ENCODE measurements at regions not wholly inside any gene's neighbourhood (a gene's known extent, or its start where the extent isn't known, plus 50 kb on each side); places are given as distances from the start of the nearest gene placed in this dataset.

DNA sequence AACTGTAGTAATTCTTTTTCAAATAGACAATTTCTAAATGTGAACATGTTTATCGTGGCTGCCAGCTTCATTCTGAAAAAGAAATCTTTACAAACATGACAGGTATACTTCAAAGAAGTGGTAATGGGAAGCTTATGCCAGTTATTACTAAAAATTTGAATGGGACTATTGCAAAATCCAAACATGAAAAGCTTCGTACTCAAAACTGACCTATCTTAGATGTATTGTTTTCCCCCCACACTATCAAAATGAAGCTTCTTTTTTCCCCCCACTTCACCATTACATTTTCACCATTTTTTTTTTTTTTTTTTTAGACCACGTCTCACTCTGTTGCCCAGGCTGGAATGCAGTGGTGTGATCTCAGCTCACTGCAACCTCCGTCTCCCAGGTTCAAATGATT lies 50.4 kb upstream of the SERTAD2 start:
- TF ChIP-seq POLR2A (IDR thresholded peaks at IDR 0.05) (no peak), EP300 (IDR thresholded peaks at IDR 0.05; ENCODE audit: low read depth) (no peak), POLR2AphosphoS5 (IDR thresholded peaks at IDR 0.05) (no peak)
- TF ChIP-seq, protein P1, sequence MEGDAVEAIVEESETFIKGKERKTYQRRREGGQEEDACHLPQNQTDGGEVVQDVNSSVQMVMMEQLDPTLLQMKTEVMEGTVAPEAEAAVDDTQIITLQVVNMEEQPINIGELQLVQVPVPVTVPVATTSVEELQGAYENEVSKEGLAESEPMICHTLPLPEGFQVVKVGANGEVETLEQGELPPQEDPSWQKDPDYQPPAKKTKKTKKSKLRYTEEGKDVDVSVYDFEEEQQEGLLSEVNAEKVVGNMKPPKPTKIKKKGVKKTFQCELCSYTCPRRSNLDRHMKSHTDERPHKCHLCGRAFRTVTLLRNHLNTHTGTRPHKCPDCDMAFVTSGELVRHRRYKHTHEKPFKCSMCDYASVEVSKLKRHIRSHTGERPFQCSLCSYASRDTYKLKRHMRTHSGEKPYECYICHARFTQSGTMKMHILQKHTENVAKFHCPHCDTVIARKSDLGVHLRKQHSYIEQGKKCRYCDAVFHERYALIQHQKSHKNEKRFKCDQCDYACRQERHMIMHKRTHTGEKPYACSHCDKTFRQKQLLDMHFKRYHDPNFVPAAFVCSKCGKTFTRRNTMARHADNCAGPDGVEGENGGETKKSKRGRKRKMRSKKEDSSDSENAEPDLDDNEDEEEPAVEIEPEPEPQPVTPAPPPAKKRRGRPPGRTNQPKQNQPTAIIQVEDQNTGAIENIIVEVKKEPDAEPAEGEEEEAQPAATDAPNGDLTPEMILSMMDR (IDR thresholded peaks at IDR 0.05) = no peak
- H3K36me3 ChIP-seq = no peaks in the 10 kb centered on the region
- no peak overlapping the region for H3K27ac ChIP-seq
- in situ Hi-C loops (cut with MboI; ENCODE audit: low pct_ligation_motif_present in 1 of 4, low pct_unique_long_range_greater_than_20kb in 1 of 4, low sequenced_read_pairs in 3 of 4) (no loop called here), intact Hi-C loops (cut with DNase I; ENCODE audit: low total_unique reads) (no loop called here)
- no peak overlapping the region for H3K4me3 ChIP-seq
- no peaks in the 10 kb centered on the region for H3K9me3 ChIP-seq
- H3K4me1 ChIP-seq = no peaks in the 10 kb centered on the region
- no peaks in the 10 kb centered on the region for H3K27me3 ChIP-seq
- 87 to 88% methylated on average over 3 to 4 of the region's 4 CpGs for WGBS, 2 donors (ENCODE audit: low coverage in 1 of 2)
- no peak for DNase-seq

DNA sequence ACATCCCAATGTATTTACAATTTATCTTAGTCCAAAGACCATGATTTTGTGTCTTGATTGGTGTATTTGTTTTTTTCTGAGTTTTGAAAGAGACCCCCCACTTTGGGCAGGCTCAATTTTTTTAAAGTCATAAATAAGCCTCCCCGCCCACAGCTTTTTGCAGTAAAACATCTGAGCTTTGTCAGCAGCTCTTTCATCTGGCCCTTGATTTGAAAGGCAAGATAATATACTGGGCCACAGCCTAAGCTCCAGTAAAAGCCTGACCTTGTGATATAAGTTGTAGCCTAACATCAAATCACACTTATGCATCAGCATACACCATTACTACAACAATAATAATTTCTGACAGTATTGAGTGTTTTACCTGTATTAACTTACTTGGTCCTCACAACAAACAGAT lies 51.3 kb upstream of the SERTAD2 start:
- intact Hi-C loops (cut with DNase I; ENCODE audit: low total_unique reads) = no loop called here
- Histone ChIP-seq H3K4me1 (no peaks in the 10 kb centered on the region), H3K4me3 (no peak overlapping the region), H3K9me3 (no peaks in the 10 kb centered on the region), H3K27ac (no peak overlapping the region), H3K27me3 (no peaks in the 10 kb centered on the region), H3K36me3 (no peaks in the 10 kb centered on the region)
- in situ Hi-C loops (cut with MboI; ENCODE audit: low pct_ligation_motif_present in 1 of 4, low pct_unique_long_range_greater_than_20kb in 1 of 4, low sequenced_read_pairs in 3 of 4) = no loop called here
- no peak for DNase-seq
- TF ChIP-seq EP300 (IDR thresholded peaks at IDR 0.05; ENCODE audit: low read depth) (no peak), POLR2A (IDR thresholded peaks at IDR 0.05) (no peak), POLR2AphosphoS5 (IDR thresholded peaks at IDR 0.05) (no peak)
- TF ChIP-seq, protein P1 (IDR thresholded peaks at IDR 0.05) = no peak
- WGBS, 2 donors (ENCODE audit: low coverage in 1 of 2) = 89 to 100% methylated on average over 1 of the region's 1 CpG

DNA sequence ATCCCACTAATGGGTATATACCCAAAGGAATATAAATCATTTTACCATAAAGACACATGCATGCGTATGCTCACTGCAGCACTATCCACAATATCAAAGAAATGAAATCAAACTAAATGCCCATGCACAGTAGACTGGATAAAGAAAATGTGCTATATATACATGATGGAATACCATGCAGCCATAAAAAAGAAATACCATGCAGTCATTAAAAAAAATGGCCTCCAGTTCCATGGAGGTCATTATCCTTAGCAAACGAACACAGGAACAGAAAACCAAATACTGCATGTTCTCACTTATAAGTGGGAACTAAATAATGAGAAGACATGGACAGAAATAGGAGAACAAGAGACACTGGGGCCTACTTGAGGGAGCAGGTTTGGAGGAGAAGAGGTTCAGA lies 53.6 kb upstream of the SERTAD2 start:
- intact Hi-C loops (cut with DNase I; ENCODE audit: low total_unique reads) = no loop called here
- DNase-seq = no peak
- TF ChIP-seq EP300 (IDR thresholded peaks at IDR 0.05; ENCODE audit: low read depth) = no peak
- no peak for TF ChIP-seq POLR2A (IDR thresholded peaks at IDR 0.05)
- no peak for TF ChIP-seq POLR2AphosphoS5 (IDR thresholded peaks at IDR 0.05)
- TF ChIP-seq, protein P1 (IDR thresholded peaks at IDR 0.05) = no peak
- H3K4me1 ChIP-seq = no peaks in the 10 kb centered on the region
- no peaks in the 10 kb centered on the region for H3K36me3 ChIP-seq
- no peaks in the 10 kb centered on the region for H3K27me3 ChIP-seq
- no peak overlapping the region for H3K4me3 ChIP-seq
- no peaks in the 10 kb centered on the region for H3K9me3 ChIP-seq
- in situ Hi-C loops (cut with MboI; ENCODE audit: low pct_ligation_motif_present in 1 of 4, low pct_unique_long_range_greater_than_20kb in 1 of 4, low sequenced_read_pairs in 3 of 4) = no loop called here
- 93% methylated on average over 2 of the region's 2 CpGs for WGBS, 2 donors (ENCODE audit: low coverage in 1 of 2)
- H3K27ac ChIP-seq = no peak overlapping the region

DNA sequence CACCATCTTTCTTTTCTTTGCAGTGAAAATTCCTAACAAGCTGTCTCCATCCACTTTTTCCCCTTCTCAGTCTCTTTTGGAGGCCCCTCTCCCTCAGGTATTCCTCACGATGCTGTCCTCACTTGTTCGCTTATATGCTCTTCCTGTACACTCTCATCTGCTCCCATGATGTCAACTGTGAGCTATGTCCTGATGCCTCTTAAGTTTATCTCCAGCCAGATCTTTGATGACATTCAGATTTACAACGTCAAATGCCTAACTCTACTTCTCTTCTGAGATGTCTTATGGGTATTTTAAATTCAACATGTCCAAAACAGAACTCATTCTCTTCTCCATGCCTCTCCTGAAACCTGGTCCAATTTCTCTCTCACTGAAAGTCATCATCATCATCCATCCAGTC lies 55.1 kb upstream of the SERTAD2 start:
- Histone ChIP-seq H3K4me3 (no peak overlapping the region), H3K27ac (no peak overlapping the region), H3K4me1 (no peaks in the 10 kb centered on the region), H3K36me3 (no peaks in the 10 kb centered on the region), H3K27me3 (no peaks in the 10 kb centered on the region), H3K9me3 (no peaks in the 10 kb centered on the region)
- TF ChIP-seq EP300 (IDR thresholded peaks at IDR 0.05; ENCODE audit: low read depth) (no peak), POLR2AphosphoS5 (IDR thresholded peaks at IDR 0.05) (no peak), POLR2A (IDR thresholded peaks at IDR 0.05) (no peak)
- TF ChIP-seq, protein P1 (IDR thresholded peaks at IDR 0.05) = no peak
- WGBS, 2 donors (ENCODE audit: low coverage in 1 of 2) = 87 to 88% methylated on average over 3 of the region's 3 CpGs
- in situ Hi-C loops (cut with MboI; ENCODE audit: low pct_ligation_motif_present in 1 of 4, low pct_unique_long_range_greater_than_20kb in 1 of 4, low sequenced_read_pairs in 3 of 4) = no loop called here
- intact Hi-C loops (cut with DNase I; ENCODE audit: low total_unique reads) = no loop called here
- no peak for DNase-seq

Data from transverse colon (tissue), 4 donors.